ENCODE measurements at regions not wholly inside any gene's neighbourhood (a gene's known extent, or its start where the extent isn't known, plus 50 kb on each side); places are given as distances from the start of the nearest gene placed in this dataset.

DNA sequence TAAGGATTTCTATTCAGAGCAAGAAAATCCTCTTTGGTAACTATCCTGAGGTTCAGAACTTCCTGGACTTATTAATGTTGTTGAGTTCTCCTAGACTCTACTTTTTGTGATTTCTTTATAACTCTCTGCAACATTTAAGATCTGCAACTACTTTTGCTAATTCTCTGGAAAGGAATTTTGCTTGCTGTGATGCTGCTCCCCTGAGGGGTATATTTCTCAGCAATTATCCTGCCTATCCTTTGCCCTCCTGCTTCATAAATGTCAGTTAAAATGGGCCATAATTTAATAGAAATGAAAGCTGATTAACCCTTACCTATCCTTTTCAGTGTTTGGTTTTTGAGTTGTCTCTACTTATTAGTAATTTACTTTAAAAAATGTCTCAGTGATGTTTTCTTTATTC, 377.3 kb upstream of the LRRC3B start:
- intact Hi-C loops (cut with micrococcal nuclease) (no loop called here), dilution Hi-C loops (cut with MboI; ENCODE audit: extremely low pct_ligation_motif_present, low sequenced_read_pairs) (no loop called here)
- ChIA-PET CTCF (no interaction called here), POLR2A (no interaction called here)
- Histone ChIP-seq H3K27ac (ENCODE audit: insufficient read depth, low read depth, low read length) (no peak overlapping the region), H3K27me3 (ENCODE audit: control insufficient read depth in 2 of 2, insufficient read depth in 2 of 2, low read length in 2 of 2) (no peaks in the 10 kb centered on the region), H3K36me3 (ENCODE audit: control insufficient read depth in 2 of 2, extremely low read depth in 1 of 2, insufficient read depth in 2 of 2, low read length in 2 of 2) (no peaks in the 10 kb centered on the region), H3K9me1 (replicated peaks; ENCODE audit: control insufficient read depth, extremely low read depth, insufficient read depth, low read length) (no peaks in the 10 kb centered on the region), H4K20me1 (replicated peaks; ENCODE audit: control insufficient read depth, extremely low read depth, insufficient read depth, low read length) (no peaks in the 10 kb centered on the region), H3K9me3 (replicated peaks; ENCODE audit: control insufficient read depth, insufficient read depth, low read length) (no peaks in the 10 kb centered on the region), H3K4me1 (ENCODE audit: control insufficient read depth, extremely low read depth, insufficient read depth, low read length) (no peaks in the 10 kb centered on the region), H3K4me3 (replicated peaks in 1 of 3; ENCODE audit: insufficient read depth in 1 of 3, low read depth in 1 of 3, low read length in 3 of 3) (no peak overlapping the region), H3K9ac (replicated peaks; ENCODE audit: extremely low read depth, insufficient read depth, low read length) (no peak overlapping the region), H3K79me2 (ENCODE audit: control insufficient read depth, insufficient read depth, low read length) (no peaks in the 10 kb centered on the region), H2AFZ (ENCODE audit: low read depth, low read length) (no peak overlapping the region), H3K4me2 (ENCODE audit: insufficient read depth, low read length) (no peak overlapping the region)
- DNase-seq (ENCODE audit: low read depth, low spot score): no peak
- TF ChIP-seq, protein P1, sequence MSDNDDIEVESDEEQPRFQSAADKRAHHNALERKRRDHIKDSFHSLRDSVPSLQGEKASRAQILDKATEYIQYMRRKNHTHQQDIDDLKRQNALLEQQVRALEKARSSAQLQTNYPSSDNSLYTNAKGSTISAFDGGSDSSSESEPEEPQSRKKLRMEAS (IDR thresholded peaks at IDR 0.05; ENCODE audit: insufficient read depth, insufficient read length): no peak
- no peak for TF ChIP-seq POLR2AphosphoS5 (IDR thresholded peaks at IDR 0.05; ENCODE audit: insufficient read depth, low read depth, low read length)
- TF ChIP-seq, protein P2, sequence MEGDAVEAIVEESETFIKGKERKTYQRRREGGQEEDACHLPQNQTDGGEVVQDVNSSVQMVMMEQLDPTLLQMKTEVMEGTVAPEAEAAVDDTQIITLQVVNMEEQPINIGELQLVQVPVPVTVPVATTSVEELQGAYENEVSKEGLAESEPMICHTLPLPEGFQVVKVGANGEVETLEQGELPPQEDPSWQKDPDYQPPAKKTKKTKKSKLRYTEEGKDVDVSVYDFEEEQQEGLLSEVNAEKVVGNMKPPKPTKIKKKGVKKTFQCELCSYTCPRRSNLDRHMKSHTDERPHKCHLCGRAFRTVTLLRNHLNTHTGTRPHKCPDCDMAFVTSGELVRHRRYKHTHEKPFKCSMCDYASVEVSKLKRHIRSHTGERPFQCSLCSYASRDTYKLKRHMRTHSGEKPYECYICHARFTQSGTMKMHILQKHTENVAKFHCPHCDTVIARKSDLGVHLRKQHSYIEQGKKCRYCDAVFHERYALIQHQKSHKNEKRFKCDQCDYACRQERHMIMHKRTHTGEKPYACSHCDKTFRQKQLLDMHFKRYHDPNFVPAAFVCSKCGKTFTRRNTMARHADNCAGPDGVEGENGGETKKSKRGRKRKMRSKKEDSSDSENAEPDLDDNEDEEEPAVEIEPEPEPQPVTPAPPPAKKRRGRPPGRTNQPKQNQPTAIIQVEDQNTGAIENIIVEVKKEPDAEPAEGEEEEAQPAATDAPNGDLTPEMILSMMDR (IDR thresholded peaks at IDR 0.05; ENCODE audit: extremely low read depth in 1 of 2, insufficient read depth in 1 of 2, low read depth in 1 of 2, low read length in 2 of 2): no peak
- no peak for TF ChIP-seq POLR2A (IDR thresholded peaks at IDR 0.05; ENCODE audit: low read depth, low read length)
- TF ChIP-seq GATA2 (IDR thresholded peaks at IDR 0.05; ENCODE audit: insufficient read depth, insufficient read length, low read depth, low read length): no peak
- no peak for TF ChIP-seq FOS (IDR thresholded peaks at IDR 0.05; ENCODE audit: borderline replicate concordance, insufficient read depth, low read length)
- no peak for FAIRE-seq
- no TSS peak for BruUV-seq (replicated peaks)

DNA sequence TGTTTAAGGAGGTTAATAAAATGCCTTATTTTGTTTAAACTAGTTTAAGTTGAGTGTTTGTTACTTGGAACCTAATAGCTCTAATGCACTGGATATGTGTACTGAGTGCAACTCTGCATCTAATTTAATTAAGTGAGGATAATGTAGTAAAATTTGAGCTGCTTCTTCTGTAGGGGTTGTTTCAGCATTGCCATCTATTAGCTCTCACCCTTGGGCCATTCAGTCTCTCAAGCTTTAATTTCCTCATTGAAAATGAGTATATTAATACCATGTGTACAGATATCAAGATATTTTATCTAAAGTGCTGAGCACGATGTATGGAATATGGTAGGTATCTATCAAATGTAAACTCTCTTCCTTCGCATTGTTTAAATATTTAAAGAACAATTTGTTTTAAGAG, 375.7 kb upstream of the LRRC3B start:
- POLR2A ChIA-PET: no interaction called here
- H3K27ac ChIP-seq (ENCODE audit: insufficient read depth, low read depth, low read length): no peak overlapping the region
- H3K4me1 ChIP-seq (ENCODE audit: control insufficient read depth, extremely low read depth, insufficient read depth, low read length): no peaks in the 10 kb centered on the region
- no peak overlapping the region for H2AFZ ChIP-seq (ENCODE audit: low read depth, low read length)
- dilution Hi-C loops (cut with MboI; ENCODE audit: extremely low pct_ligation_motif_present, low sequenced_read_pairs) (no loop called here), intact Hi-C loops (cut with micrococcal nuclease) (no loop called here)
- no peaks in the 10 kb centered on the region for H3K9me3 ChIP-seq (replicated peaks; ENCODE audit: control insufficient read depth, insufficient read depth, low read length)
- TF ChIP-seq JUN (IDR thresholded peaks at IDR 0.05; ENCODE audit: borderline replicate concordance, insufficient read depth, insufficient read length, low read depth) (no peak), GATA2 (IDR thresholded peaks at IDR 0.05; ENCODE audit: insufficient read depth, insufficient read length, low read depth, low read length) (no peak), EZH2 (IDR thresholded peaks at IDR 0.05; ENCODE audit: borderline replicate concordance, low read depth, low read length, severe bottlenecking) (no peak), POLR2AphosphoS5 (IDR thresholded peaks at IDR 0.05; ENCODE audit: insufficient read depth, low read depth, low read length) (no peak), MYC (IDR thresholded peaks at IDR 0.05; ENCODE audit: low read depth, low read length) (no peak), POLR2A (IDR thresholded peaks at IDR 0.05; ENCODE audit: low read depth, low read length) (no peak)
- TF ChIP-seq, protein P1 (IDR thresholded peaks at IDR 0.05; ENCODE audit: insufficient read depth, insufficient read length): no peak
- TF ChIP-seq, protein P2 (IDR thresholded peaks at IDR 0.05; ENCODE audit: extremely low read depth in 1 of 2, insufficient read depth in 1 of 2, low read depth in 1 of 2, low read length in 2 of 2): no peak
- CTCF ChIA-PET: no interaction called here
- no peaks in the 10 kb centered on the region for H3K27me3 ChIP-seq (ENCODE audit: control insufficient read depth in 2 of 2, insufficient read depth in 2 of 2, low read length in 2 of 2)
- H4K20me1 ChIP-seq (replicated peaks; ENCODE audit: control insufficient read depth, extremely low read depth, insufficient read depth, low read length): no peaks in the 10 kb centered on the region
- no TSS peak for BruUV-seq (replicated peaks)
- no peaks in the 10 kb centered on the region for H3K9me1 ChIP-seq (replicated peaks; ENCODE audit: control insufficient read depth, extremely low read depth, insufficient read depth, low read length)
- DNase-seq (ENCODE audit: low read depth, low spot score) (no peak), FAIRE-seq (no peak)
- no peak overlapping the region for H3K4me3 ChIP-seq (replicated peaks in 1 of 3; ENCODE audit: insufficient read depth in 1 of 3, low read depth in 1 of 3, low read length in 3 of 3)
- no peaks in the 10 kb centered on the region for H3K36me3 ChIP-seq (ENCODE audit: control insufficient read depth in 2 of 2, extremely low read depth in 1 of 2, insufficient read depth in 2 of 2, low read length in 2 of 2)
- no peak overlapping the region for H3K9ac ChIP-seq (replicated peaks; ENCODE audit: extremely low read depth, insufficient read depth, low read length)
- no peak overlapping the region for H3K4me2 ChIP-seq (ENCODE audit: insufficient read depth, low read length)
- no peaks in the 10 kb centered on the region for H3K79me2 ChIP-seq (ENCODE audit: control insufficient read depth, insufficient read depth, low read length)

Measured in endothelial cell of umbilical vein (primary cell).